NCI-H1417 (cell line): ENCODE measurements at regions not wholly inside any gene's neighbourhood (a gene's known extent, or its start where the extent isn't known, plus 50 kb on each side); places are given as distances from the start of the nearest gene placed in this dataset.
A peak's percentile ranks its signal among the peaks of the same experiment; 100 is the strongest.
"Not testable (repeated sequence)": the region's sequence is repeated elsewhere in the genome, so short reads cannot be mapped to it uniquely, and the experiment has no call there.

Experiments used
- DNase-seq, 3 experiments: peaks; one replicate each; lab custom pipeline; 2025; lab: John Stamatoyannopoulos, UW

DNA sequence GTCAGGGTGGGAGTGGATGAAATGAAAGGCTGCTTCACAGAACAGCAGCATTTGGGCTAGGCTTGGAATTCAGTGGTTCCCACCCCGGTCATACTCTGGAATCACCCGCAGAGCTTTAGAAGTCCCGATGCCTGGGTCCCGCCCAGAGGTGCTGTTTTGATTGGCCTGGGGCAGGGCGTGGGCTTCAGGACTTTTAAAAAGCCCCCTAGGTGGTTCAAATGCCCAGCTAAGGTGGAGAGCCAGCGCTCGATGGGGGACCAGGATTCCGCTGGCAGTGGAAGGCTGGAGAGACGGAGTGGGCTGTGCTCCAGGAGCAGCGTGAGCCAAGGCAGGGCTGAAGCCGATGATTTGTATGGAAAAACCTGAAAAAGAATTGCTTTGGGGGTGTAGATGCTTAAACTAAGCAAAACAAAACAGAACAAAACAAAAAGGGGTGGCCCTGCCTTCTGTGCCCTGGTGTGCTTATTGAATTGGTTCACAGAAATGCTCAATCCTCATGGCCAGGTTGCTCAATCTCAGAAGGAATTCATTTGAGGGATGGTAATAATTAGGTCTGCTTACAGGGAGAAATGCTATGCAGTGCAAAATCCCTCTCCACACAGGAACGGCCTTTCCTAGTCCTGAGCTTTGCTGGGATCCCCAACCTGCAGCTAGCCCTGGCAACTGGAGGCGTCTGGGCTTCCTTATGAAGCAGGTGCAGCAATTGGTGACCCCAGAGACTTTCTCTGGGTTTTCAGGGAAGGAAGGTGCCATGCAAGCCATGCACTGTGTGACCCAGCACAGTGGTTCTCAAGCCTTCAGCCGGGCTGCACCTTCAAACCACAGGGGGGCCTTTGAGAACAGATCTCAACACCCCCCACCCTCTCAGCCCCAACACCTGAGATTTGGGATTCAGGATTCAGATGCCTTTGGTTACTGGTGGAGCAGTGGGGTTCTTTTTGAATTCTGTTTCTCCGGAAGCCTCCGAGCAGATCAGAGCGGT is 174.0 kb upstream of the ZNF618 start:
- no peak for DNase-seq

- no peak for DNase-seq
Observed at GRCh38 chr9:113705306-113705927, 170.7 kb upstream of the ZNF618 start.

- DNase-seq = no peak
Observed at GRCh38 chr9:113705928-113706519, 170.1 kb upstream of the ZNF618 start.

DNA sequence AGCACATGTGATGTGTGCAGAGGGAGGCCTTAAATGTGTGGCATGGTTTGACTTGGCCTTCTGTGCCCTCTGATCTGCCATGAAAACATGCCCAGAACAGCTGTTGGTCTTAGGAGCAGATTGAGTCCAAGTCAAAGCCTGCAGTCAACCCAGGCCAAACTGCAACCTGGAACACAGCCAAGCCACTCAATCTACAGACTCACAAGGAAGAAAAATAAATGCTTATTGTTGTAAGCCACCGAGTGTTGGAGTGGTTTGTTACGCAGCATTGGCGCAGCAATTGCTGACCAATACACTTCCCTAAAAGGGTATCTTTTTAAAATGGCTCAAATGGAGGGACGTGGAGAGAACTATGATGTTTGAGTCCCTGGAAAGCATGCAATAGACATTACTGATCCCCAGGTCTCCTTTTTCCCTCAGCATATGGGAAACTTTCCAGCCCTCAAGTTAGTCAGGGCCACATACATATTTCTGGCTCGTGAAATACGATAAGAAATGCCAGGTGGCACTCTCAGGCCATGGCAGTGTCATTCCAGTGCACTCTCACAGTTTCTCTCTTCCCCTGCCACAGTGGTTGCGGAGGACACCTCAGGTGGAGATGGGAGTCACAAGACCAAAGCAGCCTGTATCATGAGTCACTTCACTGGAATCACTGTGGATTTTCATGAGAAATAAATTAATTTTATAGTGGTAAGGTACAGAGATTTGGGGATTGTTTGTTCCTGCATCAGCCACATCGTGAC is 168.0 kb upstream of the ZNF618 start:
- no peak for DNase-seq

DNA sequence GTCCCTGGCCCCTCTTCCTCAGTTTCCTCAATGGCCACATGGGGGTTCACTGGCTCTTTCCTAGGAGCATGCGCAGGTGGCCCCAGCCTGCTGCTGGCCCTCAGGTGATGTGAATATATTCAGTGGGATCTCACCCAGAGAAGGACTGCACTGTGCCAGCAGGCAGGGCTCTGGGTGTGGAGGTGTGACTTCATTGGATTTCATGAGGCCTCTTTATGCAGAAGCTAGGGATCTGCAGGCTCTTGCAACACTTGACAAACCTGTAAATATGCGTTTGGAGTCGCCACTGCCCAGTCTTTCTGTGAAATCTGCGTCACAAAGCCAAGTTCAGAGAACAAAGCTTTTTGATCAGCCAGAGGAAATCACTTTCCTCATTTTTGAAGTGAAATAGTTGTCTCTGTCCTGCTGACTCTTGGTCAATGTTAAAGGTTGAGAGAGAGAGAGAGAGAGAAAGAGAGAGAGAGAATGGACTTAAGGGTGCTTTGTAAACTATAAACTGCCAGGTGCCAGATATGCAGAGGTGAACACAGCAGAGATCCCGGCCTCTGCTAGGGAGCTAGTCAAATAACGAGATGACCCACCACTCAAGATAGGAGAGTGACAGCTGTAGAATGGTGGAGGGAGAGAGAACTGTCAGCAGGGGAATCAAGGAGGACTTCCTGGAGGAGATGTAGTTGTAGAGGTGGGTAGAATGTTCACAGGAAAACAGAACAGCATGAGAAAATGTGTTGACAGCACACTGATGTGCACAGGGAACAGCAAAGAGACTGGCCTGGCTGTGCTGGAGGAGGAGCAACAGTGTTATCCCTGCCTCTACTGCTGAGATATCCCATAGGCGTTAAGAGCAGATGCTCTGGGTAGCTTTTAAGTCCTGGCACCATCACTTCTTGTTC is 167.0 kb upstream of the ZNF618 start:
- no peak for DNase-seq

- DNase-seq = no peak
Observed at GRCh38 chr9:113709721-113710120, 166.4 kb upstream of the ZNF618 start.

GRCh38 chr9:113711251-113711650 is 164.9 kb upstream of the ZNF618 start:
- DNase-seq = no peak

DNA sequence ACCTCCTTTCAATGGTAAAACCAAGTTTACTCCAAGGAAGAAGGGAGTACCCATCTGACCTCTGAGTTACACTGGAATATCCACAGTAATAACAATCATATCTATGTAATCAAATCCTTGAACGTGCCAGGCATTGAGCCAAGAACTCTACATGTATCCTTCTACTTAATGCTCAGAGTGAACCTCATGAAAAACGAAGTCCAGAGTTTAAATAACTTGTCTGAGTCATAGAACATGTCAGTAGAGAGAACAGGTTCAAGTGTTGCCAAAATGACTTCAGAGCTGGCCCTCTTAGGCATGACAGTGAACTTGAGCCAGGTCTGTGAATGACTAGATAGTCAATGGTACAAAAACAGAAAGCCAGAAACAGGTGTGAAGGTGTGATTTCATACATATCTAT is 164.1 kb upstream of the ZNF618 start:
- DNase-seq = no peak

GRCh38 chr9:113715086-113715485 is 161.0 kb upstream of the ZNF618 start:
- no peak for DNase-seq

DNA sequence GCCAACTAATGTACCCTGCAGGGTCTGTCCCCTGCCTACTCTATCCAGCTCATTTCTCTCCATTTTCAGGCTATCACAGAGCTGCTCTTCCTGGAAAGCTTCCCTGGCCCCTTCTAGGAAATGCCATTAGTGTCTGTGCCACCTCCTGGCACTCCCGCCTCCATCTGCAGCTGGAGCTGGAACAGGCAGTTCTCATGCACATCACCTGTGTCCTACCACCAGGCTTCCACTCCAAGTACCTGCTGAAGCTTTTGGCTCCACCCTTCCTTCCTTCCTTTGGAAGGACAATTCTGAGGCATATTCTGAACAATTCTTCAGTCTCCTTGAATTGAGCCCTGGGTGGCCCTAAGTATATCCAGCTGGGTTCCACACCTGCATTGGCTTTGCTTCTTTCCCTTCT is 156.2 kb upstream of the ZNF618 start:
- DNase-seq = no peak

DNA sequence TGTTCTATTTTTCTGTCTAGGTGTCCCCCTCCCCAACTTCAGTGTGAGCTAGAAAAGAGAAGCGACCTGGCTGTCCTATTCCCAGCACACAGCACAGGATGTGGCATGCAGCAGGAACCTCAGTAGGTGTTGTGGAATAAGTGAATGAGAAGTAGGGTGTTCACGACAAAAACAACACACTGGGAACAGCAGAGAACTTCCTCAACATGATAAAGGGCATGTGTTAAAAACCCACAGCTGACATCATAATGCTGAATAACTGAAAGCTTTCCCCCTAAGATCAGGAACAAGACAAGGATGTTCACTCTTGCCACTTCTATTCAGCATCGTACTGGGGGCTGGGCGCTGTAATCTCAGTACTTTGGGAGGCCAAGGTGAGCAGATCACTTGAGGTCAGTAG is 155.6 kb upstream of the ZNF618 start:
- no peak for DNase-seq

DNA sequence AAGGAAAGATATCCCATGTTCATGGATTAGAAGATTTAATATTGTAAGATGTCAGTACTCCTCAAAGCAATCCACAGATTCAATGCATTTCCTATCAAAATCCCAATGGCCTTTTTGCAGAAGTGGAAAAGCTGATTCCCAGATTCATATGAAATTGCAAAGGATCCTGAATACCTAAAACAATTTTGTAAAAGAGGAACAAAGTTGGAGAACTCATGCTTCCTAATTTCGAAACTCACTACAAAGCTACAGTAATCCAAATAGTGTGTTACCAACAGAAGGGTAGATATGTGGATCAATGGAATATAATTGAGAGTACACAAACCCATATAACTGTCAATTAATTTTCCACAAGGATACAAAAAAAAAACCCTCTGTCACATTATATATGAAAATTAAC is 154.3 kb upstream of the ZNF618 start:
- no peak for DNase-seq

GRCh38 chr9:113724202-113724601 is 151.9 kb upstream of the ZNF618 start:
- DNase-seq = no peak

DNA sequence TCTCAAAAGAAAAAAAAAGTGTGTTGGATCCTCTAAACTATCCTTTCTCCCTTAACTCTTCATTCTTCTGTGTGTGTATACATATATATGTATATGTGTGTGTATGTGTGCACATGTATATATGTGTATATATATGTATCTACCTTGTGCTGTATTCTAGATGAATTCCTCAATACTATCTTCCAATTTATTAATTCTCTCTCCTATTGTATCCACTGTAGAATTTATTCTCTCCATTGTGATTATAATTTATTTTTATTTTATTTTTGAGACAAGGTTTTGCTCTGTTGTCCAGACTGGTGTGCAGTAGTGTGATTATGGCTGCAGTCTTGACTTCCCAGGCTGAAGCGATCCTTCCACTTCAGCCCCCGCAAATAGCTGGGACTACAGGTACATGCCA is 147.1 kb upstream of the ZNF618 start:
- no peak for DNase-seq

DNA sequence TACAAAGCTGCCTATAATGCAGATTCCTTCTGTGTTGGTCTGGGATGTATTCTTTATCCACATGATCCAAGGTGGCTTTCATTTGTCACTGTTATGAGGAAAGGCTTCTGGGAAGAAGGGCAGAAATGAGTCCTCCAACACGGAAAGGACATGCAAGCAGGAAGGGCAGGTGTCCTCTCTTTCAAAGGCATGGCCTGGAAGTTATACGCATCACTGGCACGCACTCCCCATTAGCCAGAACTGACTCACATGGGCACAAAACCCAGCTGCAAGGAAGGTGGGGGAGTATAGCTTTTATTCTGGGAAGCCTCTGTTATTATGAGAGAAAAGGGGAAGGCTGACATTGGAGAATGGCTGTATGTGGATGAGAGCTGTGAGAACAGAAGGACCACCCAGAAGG is 141.3 kb upstream of the ZNF618 start:
- DNase-seq = no peak

DNA sequence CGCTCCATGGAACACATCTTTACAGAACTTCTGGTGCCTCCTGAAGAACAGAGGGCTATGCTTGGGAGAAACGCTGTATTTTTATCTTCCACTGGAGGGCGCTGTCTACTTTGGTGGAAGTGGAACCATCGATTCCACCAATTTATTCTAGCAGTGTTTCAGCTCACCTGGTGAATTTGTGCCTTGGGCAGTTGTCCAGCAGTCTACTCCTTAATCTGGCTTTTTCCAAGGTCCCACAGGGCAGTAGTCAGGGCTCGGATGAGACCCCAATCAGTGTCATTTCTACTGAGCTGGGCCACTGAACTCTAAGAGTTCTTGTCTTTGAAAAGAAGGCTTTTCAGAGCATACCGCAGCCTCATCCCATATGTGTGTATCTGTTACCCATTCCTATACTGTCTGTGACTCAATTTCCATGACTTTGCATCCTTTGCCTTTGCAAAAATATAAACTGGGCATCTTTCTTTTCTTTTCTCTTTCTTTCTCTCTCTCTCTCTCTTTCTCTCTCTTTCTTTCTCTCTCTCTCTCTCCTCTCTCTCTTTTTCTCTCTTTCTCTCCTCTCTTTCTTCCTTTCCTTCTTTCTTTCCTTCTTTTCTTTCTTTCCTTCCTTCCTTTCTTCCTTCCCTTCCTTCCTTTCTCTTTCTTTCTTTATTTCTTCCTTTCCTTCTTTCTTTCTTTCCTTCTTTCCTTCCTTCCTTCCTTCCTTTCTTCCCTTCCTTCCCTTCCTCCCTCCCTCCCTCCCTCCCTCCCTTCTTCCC is 138.4 kb upstream of the ZNF618 start:
- peak in 2 of 3 experiments; percentile 52 to 79 for DNase-seq

- DNase-seq = no peak
Observed at GRCh38 chr9:113738496-113738892, 137.6 kb upstream of the ZNF618 start.

GRCh38 chr9:113738893-113739604 is 137.1 kb upstream of the ZNF618 start:
- DNase-seq = peak in 1 of 3 experiments; percentile 44

GRCh38 chr9:113739605-113740507 is 136.3 kb upstream of the ZNF618 start:
- not testable (repeated sequence) for DNase-seq
